Keratinocyte (primary cell): ENCODE measurements at regions not wholly inside any gene's neighbourhood (a gene's known extent, or its start where the extent isn't known, plus 50 kb on each side); places are given as distances from the start of the nearest gene placed in this dataset.

Source experiments
- DNase-seq: peaks from one replicate; pipeline ENCODE4 v3.0.0-alpha.2; 2011; ENCODE audit warnings: low read depth, missing footprints, low spot score
- FAIRE-seq: peaks from 2 replicates; lab custom pipeline; 2011; peaks lifted over from hg19 to GRCh38; lab: Jason Lieb, UNC
- H2AFZ ChIP-seq: 2 replicates; pipeline ENCODE4 v1.6.0; 2012; ENCODE audit warnings: low read length, control low read depth, inconsistent platforms; ENCODE audit not compliant: control insufficient read depth
- H3K27ac ChIP-seq: 2 replicates; pipeline ENCODE4 v1.5.1; 2011; ENCODE audit warnings: low read length; ENCODE audit not compliant: control insufficient read depth, insufficient read depth
- H3K27me3 ChIP-seq: 3 replicates; pipeline ENCODE4 v1.6.0; 2011; ENCODE audit warnings: low read length; ENCODE audit not compliant: control insufficient read depth, insufficient read depth; ENCODE audit errors: extremely low read depth
- H3K36me3 ChIP-seq, 2 experiments: 2 replicates in 1 of 2; 3 replicates in 1 of 2; pipeline ENCODE4 v1.5.1; 2011; ENCODE audit warnings: low read length in 2 of 2, mild to moderate bottlenecking in 1 of 2; ENCODE audit not compliant: control insufficient read depth in 2 of 2, insufficient read depth in 2 of 2; ENCODE audit errors: extremely low read depth in 1 of 2
- H3K4me1 ChIP-seq: 3 replicates; pipeline ENCODE4 v1.5.1; 2011; ENCODE audit warnings: low read length; ENCODE audit not compliant: control insufficient read depth, insufficient read depth; ENCODE audit errors: extremely low read depth
- H3K4me2 ChIP-seq: 3 replicates; pipeline ENCODE4 v1.6.0; 2011; ENCODE audit warnings: low read depth, low read length; ENCODE audit not compliant: control insufficient read depth, insufficient read depth; ENCODE audit errors: extremely low read depth
- H3K4me3 ChIP-seq, 3 experiments: fragments of 200-600 bp in 1 of 3; sonication (generic) in 1 of 3; 2 replicates in 2 of 3; 3 replicates in 1 of 3; pipeline ENCODE4 v1.5.1; 2011 to 2016; ENCODE audit warnings: low read length in 3 of 3, mild to moderate bottlenecking in 3 of 3, control low read depth in 2 of 3, inconsistent platforms in 1 of 3, low read depth in 1 of 3, mixed read lengths in 1 of 3, mixed run types in 1 of 3, moderate library complexity in 1 of 3; ENCODE audit not compliant: control insufficient read depth in 2 of 3, insufficient read depth in 2 of 3; ENCODE audit errors: extremely low read depth in 1 of 3
- H3K79me2 ChIP-seq: 2 replicates; pipeline ENCODE4 v1.6.0; 2012; ENCODE audit warnings: low read length; ENCODE audit not compliant: control insufficient read depth, insufficient read depth
- H3K9ac ChIP-seq: 3 replicates; pipeline ENCODE4 v1.6.0; 2011; ENCODE audit warnings: low read length; ENCODE audit not compliant: control insufficient read depth, insufficient read depth; ENCODE audit errors: extremely low read depth
- H3K9me1 ChIP-seq: 3 replicates; pipeline ENCODE4 v1.6.0; 2011; ENCODE audit warnings: low read length; ENCODE audit not compliant: control insufficient read depth, insufficient read depth; ENCODE audit errors: extremely low read depth
- H3K9me3 ChIP-seq: 2 replicates; pipeline ENCODE4 v1.5.1; 2012; ENCODE audit warnings: low read depth, low read length; ENCODE audit not compliant: control insufficient read depth
- H4K20me1 ChIP-seq: 3 replicates; pipeline ENCODE4 v1.6.0; 2011; ENCODE audit warnings: low read length; ENCODE audit not compliant: control insufficient read depth, insufficient read depth; ENCODE audit errors: extremely low read depth
- CTCF ChIP-seq, 3 experiments: IDR thresholded peaks in 1 of 3; conservative IDR thresholded peaks in 1 of 3; optimal IDR thresholded peaks in 1 of 3; 2 replicates in 2 of 3; 3 replicates in 1 of 3; pipeline versions ENCODE3 to v1.5.1; 2011; ENCODE audit warnings: low read length in 3 of 3, mild to moderate bottlenecking in 3 of 3, moderate library complexity in 2 of 3, control low read depth in 1 of 3, inconsistent platforms in 1 of 3; ENCODE audit not compliant: insufficient read depth in 2 of 3; ENCODE audit errors: extremely low read depth in 1 of 3
- EZH2 ChIP-seq: IDR thresholded peaks from one replicate; pipeline ENCODE4 v1.6.1; 2012; ENCODE audit warnings: inconsistent platforms, mild to moderate bottlenecking, low read length, moderate library complexity
- dilution Hi-C: fragments of 300-500 bp; cut with MboI; formaldehyde crosslinking; loops from one replicate; pipeline ENCODE4 v1.7.0; 2020; ENCODE audit warnings: low sequenced_read_pairs; ENCODE audit not compliant: extremely low pct_ligation_motif_present

- FAIRE-seq = no peak
- H3K4me2 ChIP-seq = no peak overlapping the region
- dilution Hi-C loops = no loop called here
- no peak overlapping the region for H3K4me3 ChIP-seq
- DNase-seq = no peak
- no peaks in the 10 kb centered on the region for H3K79me2 ChIP-seq
- H3K9ac ChIP-seq = no peak overlapping the region
- H3K36me3 ChIP-seq = no peaks in the 10 kb centered on the region
- H3K9me3 ChIP-seq = peaks cover 12% of the 10 kb centered on the region
- H3K27me3 ChIP-seq = no peaks in the 10 kb centered on the region
- no peak overlapping the region for H2AFZ ChIP-seq
- no peaks in the 10 kb centered on the region for H4K20me1 ChIP-seq
- no peaks in the 10 kb centered on the region for H3K9me1 ChIP-seq
- TF ChIP-seq EZH2 = no peak
- no peak for TF ChIP-seq CTCF (optimal IDR thresholded peaks at IDR 0.05 in 1 of 3, IDR thresholded peaks at IDR 0.05 in 1 of 3, conservative IDR thresholded peaks at IDR 0.05 in 1 of 3; ENCODE audit: extremely low read depth in 1 of 3, insufficient read depth in 2 of 3, low read length in 3 of 3)
- H3K4me1 ChIP-seq = no peaks in the 10 kb centered on the region
- H3K27ac ChIP-seq = no peak overlapping the region
These were observed 263.0 kb downstream of the EIPR1 start for GRCh38 chr2:3114406-3115185.

GRCh38 chr2:3113769-3114168 lies 263.8 kb downstream of the EIPR1 start:
- H3K4me1 ChIP-seq = no peaks in the 10 kb centered on the region
- H2AFZ ChIP-seq = no peak overlapping the region
- H3K9me3 ChIP-seq = peaks cover 12% of the 10 kb centered on the region
- no peaks in the 10 kb centered on the region for H3K27me3 ChIP-seq
- no peak overlapping the region for H3K4me2 ChIP-seq
- no peak overlapping the region for H3K27ac ChIP-seq
- no peak for TF ChIP-seq CTCF (optimal IDR thresholded peaks at IDR 0.05 in 1 of 3, IDR thresholded peaks at IDR 0.05 in 1 of 3, conservative IDR thresholded peaks at IDR 0.05 in 1 of 3; ENCODE audit: extremely low read depth in 1 of 3, insufficient read depth in 2 of 3, low read length in 3 of 3)
- TF ChIP-seq EZH2 = no peak
- H3K9ac ChIP-seq = no peak overlapping the region
- H3K4me3 ChIP-seq = no peak overlapping the region
- no peaks in the 10 kb centered on the region for H4K20me1 ChIP-seq
- FAIRE-seq (no peak), DNase-seq (no peak)
- no peaks in the 10 kb centered on the region for H3K9me1 ChIP-seq
- dilution Hi-C loops = no loop called here
- no peaks in the 10 kb centered on the region for H3K36me3 ChIP-seq
- no peaks in the 10 kb centered on the region for H3K79me2 ChIP-seq
